Activated CD8-positive, alpha-beta T cell treated with anti-CD3 and anti-CD28 coated beads for 36 hours (primary cell): ENCODE measurements at regions not wholly inside any gene's neighbourhood (a gene's known extent, or its start where the extent isn't known, plus 50 kb on each side); places are given as distances from the start of the nearest gene placed in this dataset.

Experiments used
- ATAC-seq: fragments of 200-7000 bp; cut with Tn5 transposase; one replicate; pipeline ENCODE4 v1.10.0; 2021; ENCODE audit warnings: mild to moderate bottlenecking, moderate library complexity
- CTCF ChIA-PET: fragments of 350-600 bp; sonication (Branson Sonifier 250); formaldehyde crosslinking; loops from one replicate; lab custom pipeline; 2021; ENCODE audit warnings: antibody characterized with exemption; lab: Charles Lee
- POLR2A ChIA-PET: fragments of 350-600 bp; sonication (Branson Sonifier 250); formaldehyde crosslinking; loops from one replicate; lab custom pipeline; 2021; ENCODE audit warnings: antibody characterized with exemption; lab: Charles Lee
- DNase-seq: peaks from one replicate; pipeline ENCODE4 v3.0.0-alpha.2; 2020
- H3K27ac Mint-ChIP-seq: one replicate; pipeline ENCODE4 v1.8.0; 2021; ENCODE audit warnings: mild to moderate bottlenecking, mixed read lengths
- H3K27me3 Mint-ChIP-seq: one replicate; pipeline ENCODE4 v1.8.0; 2021; ENCODE audit warnings: mixed read lengths
- H3K36me3 Mint-ChIP-seq: one replicate; pipeline ENCODE4 v1.8.0; 2021; ENCODE audit warnings: low read depth, mixed read lengths
- H3K4me1 Mint-ChIP-seq: one replicate; pipeline ENCODE4 v1.8.0; 2021; ENCODE audit warnings: low read depth, mixed read lengths
- H3K4me3 Mint-ChIP-seq: one replicate; pipeline ENCODE4 v1.8.0; 2021; ENCODE audit warnings: mild to moderate bottlenecking, moderate library complexity, mixed read lengths
- H3K9me3 Mint-ChIP-seq: one replicate; pipeline ENCODE4 v1.8.0; 2021; ENCODE audit warnings: mixed read lengths
- CTCF ChIP-seq: fragments of 200-600 bp; IDR thresholded peaks from one replicate; pipeline ENCODE4 v1.8.0; 2022; ENCODE audit warnings: antibody characterized with exemption, mild to moderate bottlenecking
- intact Hi-C: fragments of 100-400 bp; cut with micrococcal nuclease; formaldehyde crosslinking; loops from one replicate; pipeline ENCODE4 v1.10.0; 2022

DNA sequence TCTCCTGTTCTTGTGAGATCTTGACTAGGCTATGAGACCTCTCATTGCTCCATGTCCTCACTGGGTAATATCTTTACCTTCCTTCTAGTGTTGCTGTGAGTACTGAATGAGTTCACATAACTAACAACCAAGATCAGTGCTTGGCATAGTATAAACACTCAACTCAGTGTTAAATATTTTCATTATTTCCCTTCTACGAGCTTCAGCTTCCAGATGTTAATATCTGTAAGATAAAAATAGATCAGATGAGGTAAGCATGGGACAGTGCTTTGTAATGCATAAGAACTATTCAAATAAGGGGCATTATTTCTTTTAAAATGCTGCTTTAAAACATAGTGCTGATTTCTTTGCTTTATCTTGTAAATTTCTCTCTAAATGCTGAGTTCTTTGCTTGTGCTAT is 130.8 kb downstream of the DIPK2A start:
- DNase-seq, result no peak
- Mint-ChIP-seq H3K9me3 (no peaks in the 10 kb centered on the region), H3K27ac (no peak overlapping the region), H3K36me3 (no peaks in the 10 kb centered on the region), H3K4me3 (no peak overlapping the region), H3K4me1 (no peaks in the 10 kb centered on the region), H3K27me3 (peaks cover 6% of the 10 kb centered on the region)
- no peak for TF ChIP-seq CTCF
- no peak for ATAC-seq
- POLR2A ChIA-PET, result no interaction called here
- intact Hi-C loops, result no loop called here
- CTCF ChIA-PET, result no interaction called here

- Mint-ChIP-seq H3K27me3 (peaks cover 6% of the 10 kb centered on the region), H3K36me3 (no peaks in the 10 kb centered on the region), H3K9me3 (no peaks in the 10 kb centered on the region), H3K4me1 (no peaks in the 10 kb centered on the region), H3K27ac (no peak overlapping the region), H3K4me3 (no peak overlapping the region)
- DNase-seq (no peak), ATAC-seq (no peak)
- no peak for TF ChIP-seq CTCF
- ChIA-PET CTCF (no interaction called here), POLR2A (no interaction called here)
- intact Hi-C loops, result no loop called here
Observed at GRCh38 chr3:144104186-144104585, 132.6 kb downstream of the DIPK2A start.

- intact Hi-C loops, result no loop called here
- H3K36me3 Mint-ChIP-seq, result no peaks in the 10 kb centered on the region
- ChIA-PET CTCF (no interaction called here), POLR2A (no interaction called here)
- ATAC-seq (no peak), DNase-seq (no peak)
- peaks cover 6% of the 10 kb centered on the region for H3K27me3 Mint-ChIP-seq
- TF ChIP-seq CTCF, result no peak
- H3K4me3 Mint-ChIP-seq, result no peak overlapping the region
- no peaks in the 10 kb centered on the region for H3K4me1 Mint-ChIP-seq
- H3K9me3 Mint-ChIP-seq, result no peaks in the 10 kb centered on the region
- H3K27ac Mint-ChIP-seq, result no peak overlapping the region
Observed at GRCh38 chr3:144104679-144105078, 133.1 kb downstream of the DIPK2A start.

DNA sequence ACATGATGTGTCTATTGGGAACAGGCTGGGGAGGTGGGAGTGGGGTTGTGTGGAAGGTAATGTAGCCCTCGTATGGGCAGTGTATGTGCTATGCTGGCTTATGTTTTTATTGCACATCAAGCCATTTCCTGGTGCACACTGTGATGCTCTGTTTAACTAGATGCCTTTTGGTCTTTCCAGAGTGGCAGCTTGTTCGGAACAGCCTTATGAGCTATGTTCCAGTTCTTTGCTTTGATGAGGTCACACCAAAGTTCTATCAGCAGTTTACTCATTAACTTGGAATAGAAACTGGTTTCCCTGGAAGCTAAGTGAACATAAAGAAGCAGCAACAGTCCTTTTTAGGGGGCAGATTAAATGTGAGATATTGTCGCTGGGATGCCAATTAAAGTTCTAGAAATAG is 133.9 kb downstream of the DIPK2A start:
- no peak for ATAC-seq
- intact Hi-C loops, result no loop called here
- H3K27me3 Mint-ChIP-seq, result peaks cover 6% of the 10 kb centered on the region
- H3K4me3 Mint-ChIP-seq, result no peak overlapping the region
- ChIA-PET POLR2A (no interaction called here), CTCF (no interaction called here)
- no peak for DNase-seq
- no peaks in the 10 kb centered on the region for H3K9me3 Mint-ChIP-seq
- no peaks in the 10 kb centered on the region for H3K36me3 Mint-ChIP-seq
- no peak overlapping the region for H3K27ac Mint-ChIP-seq
- no peaks in the 10 kb centered on the region for H3K4me1 Mint-ChIP-seq
- TF ChIP-seq CTCF, result no peak

GRCh38 chr3:144106970-144107369 is 135.3 kb downstream of the DIPK2A start:
- ATAC-seq, result no peak
- H3K9me3 Mint-ChIP-seq, result no peaks in the 10 kb centered on the region
- no peak for TF ChIP-seq CTCF
- ChIA-PET CTCF (no interaction called here), POLR2A (no interaction called here)
- H3K36me3 Mint-ChIP-seq, result no peaks in the 10 kb centered on the region
- H3K27me3 Mint-ChIP-seq, result peaks cover 7% of the 10 kb centered on the region
- no peak overlapping the region for H3K27ac Mint-ChIP-seq
- intact Hi-C loops, result no loop called here
- H3K4me1 Mint-ChIP-seq, result no peaks in the 10 kb centered on the region
- no peak overlapping the region for H3K4me3 Mint-ChIP-seq
- DNase-seq, result no peak
